GM18520 (cell line): ENCODE measurements at regions not wholly inside any gene's neighbourhood (a gene's known extent, or its start where the extent isn't known, plus 50 kb on each side); places are given as distances from the start of the nearest gene placed in this dataset.
"Not testable (repeated sequence)": the region's sequence is repeated elsewhere in the genome, so short reads cannot be mapped to it uniquely, and the experiment has no call there.

ENCODE experiments used
- ATAC-seq: cut with Tn5 transposase; IDR thresholded peaks from one replicate; pipeline ENCODE4 v1.9.1; 2021; ENCODE audit not compliant: unreplicated experiment

DNA sequence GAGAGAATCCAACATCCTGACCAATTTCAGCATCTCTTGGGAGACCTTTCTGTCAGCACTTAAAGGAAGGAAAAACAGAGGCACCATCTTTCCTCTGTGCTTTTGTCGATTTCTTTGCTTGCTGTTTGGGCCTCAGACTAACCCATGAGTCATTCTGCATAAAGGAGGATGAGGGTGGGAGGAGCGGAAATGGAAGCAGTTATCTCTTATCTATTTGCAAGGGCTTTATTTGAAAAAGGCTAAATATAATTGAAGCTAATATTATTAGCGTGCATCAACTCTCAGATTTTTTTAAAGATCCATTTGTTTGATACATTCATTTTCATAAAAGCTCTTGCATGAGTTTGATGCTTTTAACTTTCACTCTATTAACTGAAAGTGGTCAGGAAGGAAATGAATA, 72.9 kb downstream of the ZNF622 start:
- ATAC-seq, result no peak

- ATAC-seq, result no peak
Observed at GRCh38 chr5:16391858-16392649, 73.5 kb downstream of the ZNF622 start.

DNA sequence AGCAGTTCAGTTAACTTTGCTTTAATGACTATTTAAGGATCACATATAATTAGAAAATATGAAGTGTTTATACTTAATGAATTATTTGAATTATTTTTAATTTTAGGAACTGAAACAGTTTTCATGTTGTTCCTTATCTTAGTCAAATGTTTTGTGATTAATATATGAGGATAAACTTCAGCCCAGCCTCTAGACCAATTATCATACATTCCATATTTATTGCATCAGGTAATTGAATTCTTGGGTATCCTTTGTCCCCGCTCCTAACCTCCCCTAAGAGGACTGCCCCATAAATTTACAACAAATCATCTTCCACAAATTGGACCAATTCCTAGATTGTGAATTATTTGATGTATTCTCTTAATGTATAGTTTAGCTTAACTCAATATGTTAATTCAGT, 74.8 kb downstream of the ZNF622 start:
- no peak for ATAC-seq

DNA sequence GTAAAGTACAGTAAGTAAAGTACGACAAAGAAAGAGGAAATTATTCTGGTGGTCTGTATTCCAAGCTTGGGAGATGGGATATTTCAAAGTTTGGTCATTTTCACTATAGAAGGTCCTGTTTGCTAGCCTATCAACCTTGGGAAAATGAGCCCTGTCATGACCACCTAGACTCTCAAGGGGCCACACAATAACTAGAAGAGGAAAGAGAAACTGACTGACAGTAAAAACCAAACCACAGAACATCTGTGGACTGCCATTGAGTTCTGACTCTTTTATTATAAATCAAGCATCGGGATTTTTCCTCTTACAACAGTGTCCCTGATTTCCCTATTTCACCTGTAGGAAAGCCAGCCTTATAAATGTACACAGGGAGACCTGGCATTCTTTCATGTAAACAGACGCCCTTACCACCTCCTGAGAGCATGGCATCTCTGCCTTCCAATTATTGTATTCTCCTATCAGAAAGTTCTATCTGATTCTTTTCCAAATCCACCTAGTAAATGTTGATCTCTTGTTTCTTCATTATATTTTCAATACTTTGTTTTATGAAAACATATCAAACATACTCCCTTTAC, 80.0 kb downstream of the ZNF622 start:
- ATAC-seq, result no peak

- no peak for ATAC-seq
Observed at GRCh38 chr5:16384804-16385203, 80.8 kb downstream of the ZNF622 start.

GRCh38 chr5:16384222-16384621, 81.4 kb downstream of the ZNF622 start:
- no peak for ATAC-seq

DNA sequence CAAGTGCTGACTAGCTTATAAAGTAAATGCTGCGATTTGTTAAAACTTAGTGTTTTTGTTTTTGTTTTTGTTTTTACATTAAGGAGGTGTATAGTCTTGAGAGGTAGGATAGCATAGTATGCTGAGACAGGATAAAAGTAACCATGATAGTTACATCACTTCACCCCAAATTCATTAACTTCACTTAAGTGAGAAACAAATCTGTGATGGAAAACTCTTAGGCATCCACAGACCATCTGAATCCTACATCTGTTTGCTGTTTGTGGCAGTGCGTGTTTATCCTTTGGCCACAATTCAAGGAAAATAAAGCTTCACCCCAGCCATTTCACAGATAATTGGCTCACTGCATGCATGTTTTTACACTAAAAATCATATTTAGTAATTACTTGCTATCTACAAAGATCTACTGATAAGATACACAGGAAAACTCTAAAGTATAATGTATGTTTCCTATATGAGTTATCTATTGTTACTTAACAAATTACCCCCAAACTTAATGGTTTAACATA, 82.0 kb downstream of the ZNF622 start:
- ATAC-seq, result no peak

DNA sequence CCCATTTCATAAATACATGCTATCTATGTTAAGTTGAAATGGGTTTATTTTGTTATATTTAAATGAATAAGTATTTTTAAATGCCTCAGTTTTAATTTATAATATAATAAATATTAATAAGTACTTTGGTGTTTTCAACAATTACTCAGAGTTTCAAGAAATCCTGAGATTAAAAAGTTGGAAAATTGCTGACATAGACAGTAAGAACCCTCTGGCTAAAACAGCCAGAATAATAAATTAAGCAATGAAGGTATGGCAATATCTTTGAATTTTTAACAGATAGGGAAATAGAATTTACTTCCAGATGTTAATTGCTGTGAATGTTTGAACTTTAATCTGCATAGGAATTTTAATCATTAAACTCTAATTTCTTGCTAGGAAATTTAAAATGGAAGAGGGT, 83.6 kb downstream of the ZNF622 start:
- no peak for ATAC-seq

DNA sequence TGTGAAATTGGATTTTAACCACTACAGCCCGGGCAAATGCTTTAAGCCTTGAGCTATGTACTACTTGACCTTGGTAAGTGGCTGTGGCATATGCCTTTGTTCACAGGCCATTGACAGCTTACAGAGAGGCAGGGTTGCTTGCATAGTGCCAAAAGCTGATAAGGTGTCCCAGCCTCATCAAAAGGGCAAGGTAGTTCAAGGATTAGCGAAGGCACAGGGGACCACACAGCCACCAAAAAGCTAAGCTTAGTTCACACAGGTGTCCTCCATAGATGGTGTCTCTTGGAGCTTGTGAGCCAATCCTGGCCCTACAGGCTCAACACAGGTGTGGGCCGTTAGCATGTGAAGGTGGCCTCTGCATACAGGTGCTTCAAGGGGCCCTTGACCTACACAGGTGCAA, 86.8 kb downstream of the ZNF622 start:
- no peak for ATAC-seq

DNA sequence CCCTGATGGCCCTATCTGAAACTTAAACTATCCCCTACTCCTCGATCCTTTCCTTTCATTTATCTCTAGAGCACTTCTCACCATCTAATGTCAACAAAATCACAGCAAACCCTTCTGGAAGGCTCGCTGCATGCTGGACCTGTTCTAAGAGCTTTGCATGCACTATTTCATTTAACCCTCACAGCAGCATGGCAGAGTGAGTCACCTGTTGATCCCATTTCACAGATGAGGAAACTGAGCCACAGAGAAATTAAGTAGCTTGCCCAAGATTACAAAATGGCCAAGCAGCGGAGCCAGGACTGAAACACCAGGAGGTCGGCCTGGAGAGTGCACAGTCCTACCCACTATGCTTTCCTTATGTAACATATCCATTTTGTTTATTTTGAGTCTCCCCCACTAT, 93.1 kb downstream of the ZNF622 start:
- ATAC-seq, result no peak

- no peak for ATAC-seq
Observed at GRCh38 chr5:16366491-16366890, 99.1 kb downstream of the ZNF622 start.

DNA sequence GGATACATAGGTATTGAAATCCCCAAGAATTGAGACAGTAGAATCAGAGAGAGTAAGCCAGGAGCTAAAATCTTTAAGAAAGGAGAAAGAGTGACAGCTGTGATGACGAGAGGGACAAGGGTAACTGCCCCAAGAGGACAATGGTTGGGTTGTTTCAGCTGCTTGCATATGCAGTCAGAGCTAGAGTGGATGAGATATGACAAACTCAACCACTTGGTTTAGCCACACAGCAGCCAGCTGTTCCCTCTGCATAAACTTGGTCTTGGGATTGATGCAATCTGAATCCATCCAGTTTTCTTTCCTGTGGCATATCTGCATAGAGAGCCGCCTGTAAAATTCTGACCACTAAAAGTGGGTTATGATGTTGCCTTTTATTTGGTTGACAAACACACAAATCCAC, 100.7 kb downstream of the ZNF622 start:
- ATAC-seq, result no peak

- not testable (repeated sequence) for ATAC-seq
Observed at GRCh38 chr5:16353439-16353838, 112.2 kb downstream of the ZNF622 start.

DNA sequence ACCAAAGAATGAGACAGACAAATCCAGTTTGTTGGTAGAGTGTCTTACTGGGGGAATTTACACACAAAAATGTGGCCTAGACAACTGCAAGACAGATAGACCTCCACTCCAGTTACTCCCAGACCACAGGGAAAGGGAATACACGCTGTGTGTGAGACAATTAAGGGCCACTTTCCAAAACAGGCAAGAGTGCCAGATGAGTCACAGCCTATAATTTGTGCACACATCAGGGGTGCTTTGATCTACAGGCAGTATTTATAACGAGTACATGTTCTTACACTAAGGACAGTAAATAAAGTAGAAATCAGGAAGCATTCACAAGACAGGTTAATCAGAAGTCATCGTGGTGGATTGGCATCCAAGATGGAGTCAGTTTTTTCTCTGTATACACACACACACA, 114.8 kb downstream of the ZNF622 start:
- no peak for ATAC-seq

- no peak for ATAC-seq
Observed at GRCh38 chr5:16346380-16346779, 119.2 kb downstream of the ZNF622 start.

DNA sequence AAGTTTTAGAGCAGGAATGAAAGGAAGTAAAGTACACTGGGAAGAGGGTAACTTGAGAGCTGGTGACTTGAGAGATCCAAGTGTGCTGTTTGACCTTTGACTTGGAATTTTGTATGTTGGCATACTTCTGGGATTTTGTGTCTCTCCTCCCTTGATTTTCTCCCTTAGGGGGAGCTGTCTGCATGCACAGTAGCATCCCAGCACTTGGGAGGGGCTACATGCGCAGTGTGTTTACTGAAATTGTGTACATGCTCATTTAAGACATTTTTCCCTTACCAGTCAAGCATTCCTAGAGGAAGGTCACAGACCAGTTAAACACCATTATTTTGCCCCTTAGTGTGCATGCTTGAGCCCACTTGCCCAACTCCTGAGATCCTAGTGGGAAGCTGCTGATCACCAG, 120.1 kb downstream of the ZNF622 start:
- no peak for ATAC-seq

GRCh38 chr5:16326137-16326536, 139.5 kb downstream of the ZNF622 start:
- no peak for ATAC-seq

- ATAC-seq, result no peak
Observed at GRCh38 chr5:16321284-16321683, 141.7 kb upstream of the MARCHF11 start.

DNA sequence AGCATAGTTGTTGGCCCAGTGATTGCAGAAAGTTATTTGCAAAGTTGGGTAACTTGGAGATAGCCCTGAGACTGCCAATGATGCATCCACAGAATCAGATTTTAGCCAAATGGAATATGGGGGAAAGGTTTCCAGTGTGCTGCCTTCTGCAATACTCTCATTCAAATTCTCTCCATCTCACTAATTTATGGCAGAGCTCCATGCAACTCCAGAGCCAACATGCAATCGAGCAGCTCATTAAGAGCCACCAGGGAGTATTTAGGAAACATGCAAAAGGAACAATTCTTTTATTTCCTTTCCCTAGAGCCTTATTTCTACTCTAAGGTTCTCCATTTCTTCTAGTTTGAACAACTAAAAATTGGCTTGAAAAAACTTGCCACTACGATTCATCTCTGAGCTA, 135.9 kb upstream of the MARCHF11 start:
- ATAC-seq, result no peak

GRCh38 chr5:16313761-16314160, 134.2 kb upstream of the MARCHF11 start:
- ATAC-seq, result no peak

- no peak for ATAC-seq
Observed at GRCh38 chr5:16312785-16313184, 133.2 kb upstream of the MARCHF11 start.

DNA sequence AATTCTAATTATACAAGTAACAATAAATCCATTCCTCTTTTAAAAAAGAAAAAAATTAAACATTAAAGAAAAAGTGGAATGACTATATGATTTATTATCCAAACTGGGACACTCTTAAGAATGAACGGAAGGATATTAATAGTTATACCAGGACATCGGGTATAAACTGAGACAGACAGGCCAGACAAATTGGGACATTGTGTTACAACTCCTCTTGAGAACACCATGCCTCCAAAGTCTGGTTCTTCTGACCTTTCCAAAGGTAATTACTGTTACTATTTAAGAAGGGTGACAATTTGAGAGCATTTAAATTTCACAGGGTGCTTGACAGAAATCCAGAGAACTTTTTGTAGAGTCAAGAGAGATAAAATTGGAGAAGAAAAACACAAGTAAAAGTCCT, 132.1 kb upstream of the MARCHF11 start:
- ATAC-seq, result no peak

DNA sequence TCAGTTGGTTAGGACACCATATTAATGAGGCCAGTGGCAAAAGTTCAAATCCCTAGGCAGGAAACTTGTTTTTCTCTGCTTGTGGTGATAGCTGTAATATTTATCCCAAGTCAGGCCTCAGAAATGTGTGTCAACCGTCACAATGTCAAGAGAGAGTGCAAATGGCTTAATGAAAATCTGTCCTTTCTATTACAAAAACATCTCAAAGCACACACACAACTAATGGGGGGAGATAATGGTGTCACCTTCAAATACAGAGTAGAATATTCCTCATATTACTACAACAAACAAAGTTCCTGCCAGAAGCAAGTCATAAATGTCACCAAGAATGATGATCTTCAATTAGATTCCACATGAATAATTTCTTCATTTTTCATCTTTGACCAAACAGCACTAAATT, 127.2 kb upstream of the MARCHF11 start:
- no peak for ATAC-seq
